Mesodermal cell (in vitro differentiated cells): ENCODE measurements at regions not wholly inside any gene's neighbourhood (a gene's known extent, or its start where the extent isn't known, plus 50 kb on each side); places are given as distances from the start of the nearest gene placed in this dataset.

ENCODE experiments used
- H3K27ac ChIP-seq: 2 replicates; pipeline ENCODE4 v1.7.0; 2013; ENCODE audit warnings: mild to moderate bottlenecking, low read depth, low read length, moderate library complexity; ENCODE audit not compliant: severe bottlenecking
- H3K36me3 ChIP-seq: 2 replicates; pipeline ENCODE4 v1.7.1; 2013; ENCODE audit warnings: mild to moderate bottlenecking, low read length, moderate library complexity; ENCODE audit not compliant: control insufficient read depth, insufficient read depth
- H3K4me1 ChIP-seq: one replicate; pipeline ENCODE4 v1.7.1; 2013; ENCODE audit warnings: mild to moderate bottlenecking, low read length; ENCODE audit not compliant: insufficient read depth, control insufficient read depth, poor library complexity, severe bottlenecking
- H3K4me3 ChIP-seq: 2 replicates; pipeline ENCODE4 v1.7.0; 2013; ENCODE audit warnings: low read length, control low read depth, mild to moderate bottlenecking; ENCODE audit not compliant: insufficient read depth, poor library complexity, severe bottlenecking; ENCODE audit errors: extremely low read depth
- H3K9me3 ChIP-seq: 2 replicates; pipeline ENCODE4 v1.7.1; 2013; ENCODE audit warnings: mild to moderate bottlenecking, low read length, moderate library complexity; ENCODE audit not compliant: control insufficient read depth
- WGBS, 2 experiments: methylation state at CpG; one replicate each; pipeline ENCODE4 v1.1.5; 2013; ENCODE audit warnings: missing lambda C conversion rate in 2 of 2; ENCODE audit not compliant: insufficient coverage in 2 of 2; 5-methylcytosine and 5-hydroxymethylcytosine counted together

GRCh38 chr4:14317351-14317750 lies 684.9 kb upstream of the CPEB2 start:
- H3K9me3 ChIP-seq: no peaks in the 10 kb centered on the region
- H3K4me3 ChIP-seq: no peak overlapping the region
- 81% methylated on average over 2 of the region's 2 CpGs; no CpG with 5 or more reads in 1 of the 2 experiments for WGBS, 2 experiments
- no peak overlapping the region for H3K27ac ChIP-seq
- H3K36me3 ChIP-seq: no peaks in the 10 kb centered on the region
- H3K4me1 ChIP-seq: no peaks in the 10 kb centered on the region

GRCh38 chr4:14318671-14319070 lies 683.6 kb upstream of the CPEB2 start:
- Histone ChIP-seq H3K4me1 (no peaks in the 10 kb centered on the region), H3K27ac (no peak overlapping the region), H3K36me3 (no peaks in the 10 kb centered on the region), H3K9me3 (no peaks in the 10 kb centered on the region), H3K4me3 (no peak overlapping the region)
- 100% methylated on average over 1 of the region's 1 CpG; no CpG with 5 or more reads in 1 of the 2 experiments for WGBS, 2 experiments

- Histone ChIP-seq H3K4me3 (no peak overlapping the region), H3K27ac (no peak overlapping the region), H3K9me3 (no peaks in the 10 kb centered on the region), H3K36me3 (no peaks in the 10 kb centered on the region), H3K4me1 (no peaks in the 10 kb centered on the region)
- no CpG with 5 or more reads among the region's 1 CpG for WGBS, 2 experiments
Measured at GRCh38 chr4:14321723-14322122, 680.6 kb upstream of the CPEB2 start.

- H3K27ac ChIP-seq: no peak overlapping the region
- WGBS, 2 experiments: 81 to 96% methylated on average over 2 of the region's 2 CpGs
- no peak overlapping the region for H3K4me3 ChIP-seq
- H3K9me3 ChIP-seq: no peaks in the 10 kb centered on the region
- H3K4me1 ChIP-seq: no peaks in the 10 kb centered on the region
- H3K36me3 ChIP-seq: no peaks in the 10 kb centered on the region
Measured at GRCh38 chr4:14323191-14323590, 679.1 kb upstream of the CPEB2 start.

GRCh38 chr4:14329228-14329627 lies 673.1 kb upstream of the CPEB2 start:
- no peak overlapping the region for H3K4me3 ChIP-seq
- no peak overlapping the region for H3K27ac ChIP-seq
- H3K9me3 ChIP-seq: no peaks in the 10 kb centered on the region
- H3K4me1 ChIP-seq: no peaks in the 10 kb centered on the region
- H3K36me3 ChIP-seq: no peaks in the 10 kb centered on the region
- 67% methylated on average over 1 of the region's 1 CpG; no CpG with 5 or more reads in 1 of the 2 experiments for WGBS, 2 experiments

- no peaks in the 10 kb centered on the region for H3K4me1 ChIP-seq
- peaks cover 6% of the 10 kb centered on the region for H3K9me3 ChIP-seq
- no peak overlapping the region for H3K4me3 ChIP-seq
- H3K27ac ChIP-seq: no peak overlapping the region
- no peaks in the 10 kb centered on the region for H3K36me3 ChIP-seq
- WGBS, 2 experiments: 100% methylated on average over 1 of the region's 2 CpGs; no CpG with 5 or more reads in 1 of the 2 experiments
Measured at GRCh38 chr4:14333616-14334015, 668.7 kb upstream of the CPEB2 start.

GRCh38 chr4:14334166-14334565 lies 668.1 kb upstream of the CPEB2 start:
- no peaks in the 10 kb centered on the region for H3K4me1 ChIP-seq
- no peak overlapping the region for H3K27ac ChIP-seq
- H3K9me3 ChIP-seq: peaks cover 6% of the 10 kb centered on the region
- no peaks in the 10 kb centered on the region for H3K36me3 ChIP-seq
- no peak overlapping the region for H3K4me3 ChIP-seq

GRCh38 chr4:14335872-14336271 lies 666.4 kb upstream of the CPEB2 start:
- Histone ChIP-seq H3K36me3 (no peaks in the 10 kb centered on the region), H3K4me3 (no peak overlapping the region), H3K27ac (no peak overlapping the region), H3K4me1 (no peaks in the 10 kb centered on the region), H3K9me3 (peaks cover 6% of the 10 kb centered on the region)
- 100% methylated on average over 1 of the region's 3 CpGs; no CpG with 5 or more reads in 1 of the 2 experiments for WGBS, 2 experiments

GRCh38 chr4:14336656-14337055 lies 665.6 kb upstream of the CPEB2 start:
- no peaks in the 10 kb centered on the region for H3K4me1 ChIP-seq
- H3K27ac ChIP-seq: no peak overlapping the region

GRCh38 chr4:14337892-14338584 lies 664.2 kb upstream of the CPEB2 start:
- Histone ChIP-seq H3K27ac (no peak overlapping the region), H3K4me3 (no peak overlapping the region), H3K4me1 (no peaks in the 10 kb centered on the region), H3K36me3 (no peaks in the 10 kb centered on the region), H3K9me3 (peaks cover 6% of the 10 kb centered on the region)
- WGBS, 2 experiments: 80 to 86% methylated on average over 1 of the region's 2 CpGs

More at GRCh38 chr4:14336656-14337055, 665.6 kb upstream of the CPEB2 start:
- Histone ChIP-seq H3K9me3 (peaks cover 6% of the 10 kb centered on the region), H3K36me3 (no peaks in the 10 kb centered on the region), H3K4me3 (no peak overlapping the region)
- no CpG with 5 or more reads among the region's 2 CpGs for WGBS, 2 experiments

- WGBS, 2 experiments: 89 to 94% methylated on average over 1 of the region's 4 CpGs
Measured at GRCh38 chr4:14338585-14339265, 663.6 kb upstream of the CPEB2 start.

More at GRCh38 chr4:14338585-14339265, 663.6 kb upstream of the CPEB2 start:
- no peaks in the 10 kb centered on the region for H3K4me1 ChIP-seq
- no peak overlapping the region for H3K4me3 ChIP-seq
- H3K27ac ChIP-seq: no peak overlapping the region
- H3K9me3 ChIP-seq: peaks cover 6% of the 10 kb centered on the region
- H3K36me3 ChIP-seq: no peaks in the 10 kb centered on the region
